RWPE2 (cell line): ENCODE measurements at regions not wholly inside any gene's neighbourhood (a gene's known extent, or its start where the extent isn't known, plus 50 kb on each side); places are given as distances from the start of the nearest gene placed in this dataset.

Source experiments
- ATAC-seq: fragments of 200-7000 bp; cut with Tn5 transposase; 3 replicates; pipeline ENCODE4 v1.9.1; 2021; ENCODE audit warnings: low read depth
- DNase-seq: peaks from one replicate; pipeline ENCODE4 v3.0.0-alpha.2; 2020; ENCODE audit warnings: low spot score
- H3K27ac ChIP-seq: fragments of 450-650 bp; 2 replicates; pipeline ENCODE4 v1.5.1; 2017; ENCODE audit warnings: mild to moderate bottlenecking; ENCODE audit not compliant: poor library complexity, severe bottlenecking
- H3K27me3 ChIP-seq: fragments of 250-450 bp; sonication (Bioruptor Pico); 2 replicates; pipeline ENCODE4 v1.5.1; 2021; ENCODE audit warnings: mild to moderate bottlenecking, moderate library complexity; ENCODE audit not compliant: insufficient read depth, poor library complexity, severe bottlenecking
- H3K36me3 ChIP-seq: fragments of 250-450 bp; sonication (Bioruptor Pico); 2 replicates; pipeline ENCODE4 v1.5.1; 2020; ENCODE audit warnings: low read depth, mild to moderate bottlenecking, moderate library complexity
- H3K4me1 ChIP-seq: fragments of 250-450 bp; sonication (Bioruptor Pico); 2 replicates; pipeline ENCODE4 v1.5.1; 2021; ENCODE audit warnings: mild to moderate bottlenecking, moderate library complexity; ENCODE audit not compliant: insufficient read depth, poor library complexity, severe bottlenecking
- H3K4me3 ChIP-seq: fragments of 250-450 bp; sonication (Bioruptor Pico); 2 replicates; pipeline ENCODE4 v1.5.1; 2021; ENCODE audit warnings: mild to moderate bottlenecking, moderate library complexity; ENCODE audit not compliant: severe bottlenecking
- H3K9me3 ChIP-seq: fragments of 250-450 bp; sonication (Bioruptor Pico); 2 replicates; pipeline ENCODE4 v1.5.1; 2021; ENCODE audit warnings: mild to moderate bottlenecking, moderate library complexity; ENCODE audit not compliant: severe bottlenecking
- CTCF ChIP-seq: fragments of 450-650 bp; IDR thresholded peaks from one replicate; pipeline ENCODE4 v1.5.1; 2017; ENCODE audit warnings: mild to moderate bottlenecking, moderate library complexity; ENCODE audit not compliant: poor library complexity, severe bottlenecking

- Histone ChIP-seq H3K4me3 (no peak overlapping the region), H3K27ac (no peak overlapping the region), H3K27me3 (peaks cover 71% of the 10 kb centered on the region), H3K4me1 (no peaks in the 10 kb centered on the region), H3K9me3 (no peaks in the 10 kb centered on the region), H3K36me3 (no peaks in the 10 kb centered on the region)
- TF ChIP-seq CTCF, result no peak
- no peak for DNase-seq
- ATAC-seq, result no peak
Observed at GRCh38 chr15:53296603-53297002, 462.9 kb downstream of the WDR72 start.

- Histone ChIP-seq H3K4me3 (no peak overlapping the region), H3K27me3 (peaks cover 66% of the 10 kb centered on the region), H3K9me3 (no peaks in the 10 kb centered on the region), H3K4me1 (no peaks in the 10 kb centered on the region), H3K27ac (no peak overlapping the region), H3K36me3 (no peaks in the 10 kb centered on the region)
- ATAC-seq (no peak), DNase-seq (no peak)
- no peak for TF ChIP-seq CTCF
Observed at GRCh38 chr15:53295574-53295973, 463.9 kb downstream of the WDR72 start.

- Histone ChIP-seq H3K4me3 (no peak overlapping the region), H3K9me3 (no peaks in the 10 kb centered on the region), H3K36me3 (no peaks in the 10 kb centered on the region), H3K27ac (no peak overlapping the region), H3K4me1 (no peaks in the 10 kb centered on the region), H3K27me3 (peaks cover 19% of the 10 kb centered on the region)
- TF ChIP-seq CTCF, result no peak
- DNase-seq, result no peak
- no peak for ATAC-seq
Observed at GRCh38 chr15:53288542-53288941, 470.9 kb downstream of the WDR72 start.

GRCh38 chr15:53274630-53275029 lies 484.5 kb upstream of the ONECUT1 start:
- Histone ChIP-seq H3K27me3 (peaks cover 6% of the 10 kb centered on the region), H3K27ac (no peak overlapping the region), H3K9me3 (no peaks in the 10 kb centered on the region), H3K36me3 (no peaks in the 10 kb centered on the region), H3K4me3 (no peak overlapping the region), H3K4me1 (no peaks in the 10 kb centered on the region)
- DNase-seq, result no peak
- no peak for TF ChIP-seq CTCF
- no peak for ATAC-seq

GRCh38 chr15:53272116-53272515 lies 482.0 kb upstream of the ONECUT1 start:
- no peaks in the 10 kb centered on the region for H3K4me1 ChIP-seq
- TF ChIP-seq CTCF, result no peak
- no peak overlapping the region for H3K27ac ChIP-seq
- H3K9me3 ChIP-seq, result no peaks in the 10 kb centered on the region
- H3K27me3 ChIP-seq, result no peaks in the 10 kb centered on the region
- no peaks in the 10 kb centered on the region for H3K36me3 ChIP-seq
- ATAC-seq (no peak), DNase-seq (no peak)
- no peak overlapping the region for H3K4me3 ChIP-seq
